Gastroesophageal sphincter (tissue), 4 donors: ENCODE measurements at regions not wholly inside any gene's neighbourhood (a gene's known extent, or its start where the extent isn't known, plus 50 kb on each side); places are given as distances from the start of the nearest gene placed in this dataset.

Experiments
- ATAC-seq: fragments of 150-250 bp; one replicate; pipeline ENCODE4 v1.9.1; 2016; ENCODE audit warnings: mild to moderate bottlenecking, moderate library complexity
- H3K27ac ChIP-seq, 4 donors: fragments of 200-600 bp; sonication (generic) in 3 of 4; 1 replicate in 3 of 4; 2 replicates in 1 of 4; pipeline ENCODE4 v1.5.1; 2016 to 2019
- H3K27me3 ChIP-seq: fragments of 200-600 bp; sonication (generic); one replicate; pipeline ENCODE4 v1.5.1; 2019
- H3K36me3 ChIP-seq, 2 donors: fragments of 200-600 bp; sonication (generic); one replicate each; pipeline ENCODE4 v1.5.1; 2019; ENCODE audit warnings: control low read depth in 1 of 2
- H3K4me1 ChIP-seq, 3 donors: fragments of 200-600 bp; sonication (generic); 1 replicate in 2 of 3; 2 replicates in 1 of 3; pipeline ENCODE4 v1.5.1; 2016 to 2019; ENCODE audit warnings: control low read depth in 2 of 3
- H3K4me3 ChIP-seq, 2 donors: fragments of 200-600 bp; sonication (generic); one replicate each; pipeline ENCODE4 v1.5.1; 2019; ENCODE audit warnings: mild to moderate bottlenecking in 1 of 2, moderate library complexity in 1 of 2
- H3K9me3 ChIP-seq, 3 donors: fragments of 200-600 bp; sonication (generic); one replicate each; pipeline ENCODE4 v1.5.1; 2017 to 2019; ENCODE audit warnings: control low read depth in 2 of 3
- EP300 ChIP-seq: sonication (generic); formaldehyde crosslinking; IDR thresholded peaks from one replicate; pipeline ENCODE4 v1.6.1; 2017; ENCODE audit warnings: antibody characterized with exemption, mild to moderate bottlenecking
- POLR2A ChIP-seq, 2 donors: fragments of 450-650 bp; IDR thresholded peaks; one replicate each; pipeline ENCODE4 v1.6.1; 2017; ENCODE audit warnings: antibody characterized with exemption in 2 of 2, mild to moderate bottlenecking in 2 of 2, moderate library complexity in 1 of 2
- POLR2AphosphoS5 ChIP-seq: sonication (generic); formaldehyde crosslinking; IDR thresholded peaks from one replicate; pipeline ENCODE4 v1.6.1; 2017; ENCODE audit warnings: antibody characterized with exemption
- WGBS, 2 donors: methylation state at CpG; one replicate each; pipeline ENCODE4 v1.1.5; 2018; ENCODE audit warnings: low coverage in 1 of 2; 5-methylcytosine and 5-hydroxymethylcytosine counted together
- TF ChIP-seq, protein P1 (sequence below), 4 experiments: fragments of 200-600 bp in 2 of 4; fragments of 450-650 bp in 2 of 4; sonication (generic) in 1 of 4; IDR thresholded peaks; one replicate each; pipeline ENCODE4 v1.5.1; 2017 to 2019; ENCODE audit warnings: antibody characterized with exemption in 4 of 4, mild to moderate bottlenecking in 2 of 4, moderate library complexity in 2 of 4

DNA sequence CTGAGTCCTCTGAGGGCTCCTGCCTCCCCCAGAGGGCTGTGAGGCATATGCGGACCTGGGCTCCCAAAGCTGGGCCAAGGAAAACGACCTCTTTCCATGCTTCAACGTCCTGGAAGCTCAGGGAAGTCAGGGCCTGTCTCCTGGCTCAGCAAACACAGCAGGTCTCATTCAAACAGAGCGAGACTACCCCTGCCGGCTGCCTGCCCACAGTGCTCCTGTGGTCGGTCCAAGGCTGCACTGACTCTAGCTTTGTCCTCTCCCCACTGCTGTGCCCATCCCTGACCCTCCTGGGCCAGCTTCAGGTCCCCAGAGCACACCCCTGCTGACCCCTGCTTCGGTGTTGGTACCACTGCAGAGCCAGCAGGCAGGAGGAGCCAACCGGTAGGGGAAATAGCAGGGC lies 79.6 kb downstream of the PDCL3 start:
- Histone ChIP-seq H3K4me1 (peaks cover 0 to 6% (median 0%) of the 10 kb centered on the region in 3 donors), H3K36me3 (no peaks in the 10 kb centered on the region), H3K9me3 (no peaks in the 10 kb centered on the region), H3K27me3 (no peaks in the 10 kb centered on the region), H3K4me3 (no peak overlapping the region), H3K27ac (no peak overlapping the region)
- 96% methylated on average over 4 of the region's 8 CpGs; no CpG with 5 or more reads in 1 of the 2 donors for WGBS, 2 donors
- ATAC-seq: no peak
- TF ChIP-seq, protein P1, sequence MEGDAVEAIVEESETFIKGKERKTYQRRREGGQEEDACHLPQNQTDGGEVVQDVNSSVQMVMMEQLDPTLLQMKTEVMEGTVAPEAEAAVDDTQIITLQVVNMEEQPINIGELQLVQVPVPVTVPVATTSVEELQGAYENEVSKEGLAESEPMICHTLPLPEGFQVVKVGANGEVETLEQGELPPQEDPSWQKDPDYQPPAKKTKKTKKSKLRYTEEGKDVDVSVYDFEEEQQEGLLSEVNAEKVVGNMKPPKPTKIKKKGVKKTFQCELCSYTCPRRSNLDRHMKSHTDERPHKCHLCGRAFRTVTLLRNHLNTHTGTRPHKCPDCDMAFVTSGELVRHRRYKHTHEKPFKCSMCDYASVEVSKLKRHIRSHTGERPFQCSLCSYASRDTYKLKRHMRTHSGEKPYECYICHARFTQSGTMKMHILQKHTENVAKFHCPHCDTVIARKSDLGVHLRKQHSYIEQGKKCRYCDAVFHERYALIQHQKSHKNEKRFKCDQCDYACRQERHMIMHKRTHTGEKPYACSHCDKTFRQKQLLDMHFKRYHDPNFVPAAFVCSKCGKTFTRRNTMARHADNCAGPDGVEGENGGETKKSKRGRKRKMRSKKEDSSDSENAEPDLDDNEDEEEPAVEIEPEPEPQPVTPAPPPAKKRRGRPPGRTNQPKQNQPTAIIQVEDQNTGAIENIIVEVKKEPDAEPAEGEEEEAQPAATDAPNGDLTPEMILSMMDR (IDR thresholded peaks at IDR 0.05): no peak
- no peak for TF ChIP-seq EP300
- TF ChIP-seq POLR2A (IDR thresholded peaks at IDR 0.05): no peak
- TF ChIP-seq POLR2AphosphoS5: no peak

DNA sequence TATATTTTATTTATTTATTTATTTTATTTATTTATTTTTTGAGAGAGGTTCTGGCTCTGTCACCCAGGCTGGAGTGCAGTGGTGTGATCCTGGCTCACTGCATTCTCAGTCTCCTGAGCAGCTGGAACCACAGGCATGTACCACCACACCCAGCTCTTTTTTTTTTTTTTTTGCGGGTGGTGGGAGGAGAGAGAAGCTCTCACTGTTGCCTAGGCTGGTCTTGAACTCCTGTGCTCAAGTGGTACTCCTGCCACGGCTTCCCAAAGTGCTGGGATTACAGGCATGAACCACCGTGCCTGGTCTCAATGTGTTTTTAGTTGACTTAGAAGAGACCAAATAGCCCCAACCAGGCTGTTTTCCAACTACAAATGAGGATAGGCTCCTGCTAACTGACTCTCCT lies 80.7 kb downstream of the PDCL3 start:
- H3K27ac ChIP-seq: no peak overlapping the region
- no peaks in the 10 kb centered on the region for H3K36me3 ChIP-seq
- H3K4me3 ChIP-seq: no peak overlapping the region
- TF ChIP-seq POLR2A (IDR thresholded peaks at IDR 0.05): no peak
- no peak for TF ChIP-seq EP300
- TF ChIP-seq POLR2AphosphoS5: no peak
- TF ChIP-seq, protein P1 (IDR thresholded peaks at IDR 0.05): no peak
- H3K27me3 ChIP-seq: no peaks in the 10 kb centered on the region
- H3K4me1 ChIP-seq: peaks cover 0 to 6% (median 0%) of the 10 kb centered on the region in 3 donors
- peaks cover 0 to 4% (median 0%) of the 10 kb centered on the region in 3 donors for H3K9me3 ChIP-seq
- no peak for ATAC-seq
- 83 to 93% methylated on average over 1 to 3 of the region's 3 CpGs for WGBS, 2 donors

DNA sequence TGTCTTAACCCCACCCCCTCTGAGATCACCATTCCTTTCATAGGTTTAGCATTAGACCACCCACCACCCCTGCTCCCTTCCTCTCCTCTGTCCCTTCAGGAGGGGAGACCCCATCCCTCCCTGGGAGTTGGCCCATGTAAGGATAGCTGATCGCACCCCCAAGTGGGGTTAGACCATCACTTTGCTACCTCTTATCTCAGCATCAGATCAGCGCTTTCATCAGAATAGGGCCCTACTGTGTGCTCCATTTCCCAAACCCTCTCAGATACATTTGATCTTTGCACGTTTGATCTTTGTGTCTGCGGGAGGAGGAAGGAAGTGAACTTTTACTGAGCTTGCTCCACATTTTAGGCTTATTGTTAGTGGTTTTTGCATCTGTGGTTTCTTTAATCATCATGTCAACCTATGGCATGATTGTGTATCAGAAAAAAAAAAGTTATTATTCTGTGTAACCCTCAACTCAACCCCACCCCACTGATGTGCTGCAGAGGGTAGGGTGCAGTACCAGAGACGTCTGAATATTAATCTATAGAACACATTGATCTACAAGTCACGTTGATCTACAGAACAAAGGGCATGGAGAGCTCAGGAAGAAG lies 81.2 kb downstream of the PDCL3 start:
- H3K4me1 ChIP-seq: peaks cover 0 to 5% (median 0%) of the 10 kb centered on the region in 3 donors

DNA sequence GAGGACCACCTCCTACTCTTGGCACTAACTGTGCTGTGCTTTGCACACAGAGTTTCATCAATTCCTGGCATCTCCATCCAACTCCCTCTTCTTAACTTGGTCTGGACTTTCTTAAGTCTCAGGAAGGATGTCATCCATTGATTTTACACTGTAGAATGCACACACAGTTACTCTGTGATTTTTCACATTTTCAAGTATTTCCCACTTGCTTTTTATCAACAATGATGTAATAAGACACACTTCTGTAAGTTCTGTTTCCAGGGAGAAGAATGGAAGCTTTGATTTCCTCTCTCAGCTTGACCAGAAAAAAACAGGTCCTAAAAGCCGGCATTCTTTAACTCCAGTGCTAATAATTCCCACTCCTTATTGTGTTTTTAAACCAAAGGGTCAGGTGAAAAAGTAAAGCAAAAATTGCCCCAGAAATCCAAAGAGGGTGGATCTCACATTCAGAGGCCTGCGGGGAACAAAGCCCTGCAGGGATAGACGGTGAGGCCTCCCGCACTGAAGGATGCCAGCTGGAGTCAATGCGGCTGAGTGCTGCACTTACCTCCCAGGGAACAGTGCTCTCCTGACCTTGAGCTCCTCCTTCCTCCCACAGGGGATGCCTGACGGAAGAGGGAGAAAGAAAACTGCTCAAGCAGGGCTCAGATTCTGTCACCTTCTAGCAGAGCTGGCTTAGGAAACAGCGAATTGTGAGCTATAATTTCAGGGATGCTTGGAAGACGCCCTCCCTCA lies 83.1 kb downstream of the PDCL3 start:
- no peak for ATAC-seq
- Histone ChIP-seq H3K4me1 (no peaks in the 10 kb centered on the region), H3K27me3 (no peaks in the 10 kb centered on the region), H3K9me3 (peaks cover 0 to 18% (median 0%) of the 10 kb centered on the region in 3 donors), H3K36me3 (no peaks in the 10 kb centered on the region), H3K27ac (no peak overlapping the region), H3K4me3 (no peak overlapping the region)
- WGBS, 2 donors: 29 to 73% methylated on average over 4 to 8 of the region's 8 CpGs
- TF ChIP-seq EP300 (no peak), POLR2A (IDR thresholded peaks at IDR 0.05) (no peak), POLR2AphosphoS5 (no peak)
- TF ChIP-seq, protein P1 (IDR thresholded peaks at IDR 0.05): no peak

More for the DNA sequence above, 81.2 kb downstream of the PDCL3 start:
- TF ChIP-seq, protein P1 (IDR thresholded peaks at IDR 0.05): no peak
- TF ChIP-seq EP300 (no peak), POLR2AphosphoS5 (no peak), POLR2A (IDR thresholded peaks at IDR 0.05) (no peak)
- Histone ChIP-seq H3K36me3 (no peaks in the 10 kb centered on the region), H3K27me3 (no peaks in the 10 kb centered on the region), H3K4me3 (no peak overlapping the region), H3K27ac (no peak overlapping the region), H3K9me3 (peaks cover 0 to 9% (median 0%) of the 10 kb centered on the region in 3 donors)
- 85 to 89% methylated on average over 1 to 6 of the region's 6 CpGs for WGBS, 2 donors
- no peak for ATAC-seq

DNA sequence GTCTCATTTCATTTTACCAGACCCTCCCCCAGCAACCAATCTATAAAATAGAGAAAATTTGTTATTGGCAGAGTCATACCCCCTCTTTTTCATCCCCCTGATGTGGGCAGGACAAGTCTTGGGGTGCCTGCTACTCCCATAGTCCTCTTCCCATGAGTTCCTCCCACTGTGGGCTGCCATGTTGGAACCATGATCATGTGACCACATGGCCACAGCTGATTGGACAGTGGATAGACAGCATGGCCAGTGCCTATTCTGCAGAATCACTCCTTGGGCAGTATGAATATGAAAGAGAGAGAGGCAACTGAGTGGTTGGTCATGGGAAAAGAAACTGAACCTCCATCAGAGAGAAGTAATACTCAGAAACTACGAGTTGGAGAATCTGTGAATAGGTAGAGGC lies 84.9 kb downstream of the PDCL3 start:
- ATAC-seq: no peak
- H3K27ac ChIP-seq: no peak overlapping the region
- WGBS, 2 donors: 82 to 100% methylated on average over 1 of the region's 1 CpG
- peaks cover 0 to 18% (median 0%) of the 10 kb centered on the region in 3 donors for H3K9me3 ChIP-seq
- no peak for TF ChIP-seq POLR2A (IDR thresholded peaks at IDR 0.05)
- no peak for TF ChIP-seq EP300
- no peaks in the 10 kb centered on the region for H3K4me1 ChIP-seq
- no peaks in the 10 kb centered on the region for H3K27me3 ChIP-seq
- no peaks in the 10 kb centered on the region for H3K36me3 ChIP-seq
- H3K4me3 ChIP-seq: no peak overlapping the region
